HepG2 (cell line): ENCODE measurements at regions not wholly inside any gene's neighbourhood (a gene's known extent, or its start where the extent isn't known, plus 50 kb on each side); places are given as distances from the start of the nearest gene placed in this dataset.

Experiments
- ATAC-seq: fragments of 200-7000 bp; cut with Tn5 transposase; 3 replicates; pipeline ENCODE4 v1.9.1; 2020; ENCODE audit warnings: mild to moderate bottlenecking, moderate library complexity
- BruUV-seq: library from RNA; stranded (reverse); fragments of 400-500 nt; replicated peaks from 2 replicates; lab custom pipeline; 2021; lab: Mats Ljungman, UMichigan
- CTCF ChIA-PET: fragments of 300-600 bp; formaldehyde crosslinking; extraction: SDS; loops from one replicate; lab custom pipeline; 2021; ENCODE audit warnings: low total read pairs, inconsistent platforms, low intra/inter-chr PET ratio; lab: Yijun Ruan, JAX
- POLR2A ChIA-PET: fragments of 350-600 bp; sonication (Branson Sonifier 250); formaldehyde crosslinking; loops from one replicate; lab custom pipeline; 2020; ENCODE audit warnings: antibody characterized with exemption, inconsistent platforms; lab: Yijun Ruan, JAX
- DNase-seq: peaks from one replicate; pipeline ENCODE4 v3.0.0-alpha.2; 2015; ENCODE audit warnings: low spot score
- FAIRE-seq: peaks from 3 replicates; lab custom pipeline; 2011; peaks lifted over from hg19 to GRCh38; lab: Jason Lieb, UNC
- H2AFZ ChIP-seq: one replicate; pipeline ENCODE4 v1.6.1; 2011; ENCODE audit warnings: low read length, inconsistent platforms
- H3K27ac ChIP-seq: fragments of 300-600 bp; 3 replicates; pipeline ENCODE4 v1.8.0; 2011; ENCODE audit warnings: mixed run types, mild to moderate bottlenecking, mixed read lengths, low read length, inconsistent platforms; ENCODE audit not compliant: insufficient read depth; ENCODE audit errors: extremely low read length
- H3K27me3 ChIP-seq, 2 experiments: fragments of 200-600 bp in 1 of 2; 2 replicates in 1 of 2; 3 replicates in 1 of 2; pipeline versions ENCODE4 v1.6.0 to v1.8.0; 2011; ENCODE audit warnings: low read length in 2 of 2, mild to moderate bottlenecking in 2 of 2, moderate library complexity in 2 of 2, inconsistent platforms in 1 of 2; ENCODE audit not compliant: insufficient read depth in 2 of 2, control insufficient read depth in 1 of 2
- H3K36me3 ChIP-seq, 2 experiments: fragments of 200-600 bp in 1 of 2; replicated peaks in 1 of 2; 2 replicates in 1 of 2; 3 replicates in 1 of 2; pipeline versions ENCODE4 v1.5.1 to v1.8.0; 2011; ENCODE audit warnings: low read length in 2 of 2, inconsistent platforms in 1 of 2; ENCODE audit not compliant: insufficient read depth in 2 of 2, control insufficient read depth in 1 of 2
- H3K4me1 ChIP-seq: 2 replicates; pipeline ENCODE4 v1.5.1; 2012; ENCODE audit warnings: low read length, inconsistent platforms; ENCODE audit not compliant: insufficient read depth
- H3K4me2 ChIP-seq: 2 replicates; pipeline ENCODE4 v1.6.0; 2011; ENCODE audit warnings: low read depth, low read length, inconsistent platforms
- H3K4me3 ChIP-seq, 3 experiments: fragments of 200-600 bp in 1 of 3; sonication (generic), shearing (Covaris generic) in 1 of 3; replicated peaks in 1 of 3; 2 replicates each; pipeline ENCODE4 v1.5.1; 2011 to 2016; ENCODE audit warnings: low read length in 3 of 3, inconsistent platforms in 2 of 3, low read depth in 2 of 3, mild to moderate bottlenecking in 2 of 3, control low read depth in 1 of 3, mixed read lengths in 1 of 3; ENCODE audit not compliant: insufficient read depth in 1 of 3
- H3K79me2 ChIP-seq: one replicate; pipeline ENCODE4 v1.6.1; 2011; ENCODE audit warnings: low read length, inconsistent platforms; ENCODE audit not compliant: insufficient read depth
- H3K9ac ChIP-seq: 2 replicates; pipeline ENCODE4 v1.6.0; 2011; ENCODE audit warnings: mild to moderate bottlenecking, low read depth, low read length, inconsistent platforms; ENCODE audit not compliant: insufficient read depth
- H3K9me3 ChIP-seq: 2 replicates; pipeline ENCODE4 v1.5.1; 2012; ENCODE audit warnings: mild to moderate bottlenecking, low read length
- H4K20me1 ChIP-seq: 2 replicates; pipeline ENCODE4 v1.6.0; 2011; ENCODE audit warnings: inconsistent platforms, mild to moderate bottlenecking, low read length, moderate library complexity; ENCODE audit not compliant: insufficient read depth
- ATF7 ChIP-seq, 2 experiments: fragments of 450-650 bp in 1 of 2; sonication (generic) in 1 of 2; formaldehyde crosslinking in 1 of 2; IDR thresholded peaks; 2 replicates each; pipeline versions ENCODE4 v1.4.0 to v1.6.1; 2016 to 2020; ENCODE audit warnings: antibody characterized with exemption in 1 of 2, mild to moderate bottlenecking in 1 of 2, missing genetic modification reagents in 1 of 2
- CEBPB ChIP-seq: IDR thresholded peaks from 2 replicates; pipeline ENCODE4 v1.6.1; 2011; ENCODE audit warnings: low read depth, low read length, improper control_type of control experiment, borderline replicate concordance
- CREB1 ChIP-seq, 2 experiments: fragments of 450-650 bp in 1 of 2; IDR thresholded peaks; 2 replicates each; pipeline ENCODE4 v1.6.1; 2016 to 2017; ENCODE audit warnings: control low read depth in 1 of 2, mild to moderate bottlenecking in 1 of 2, missing compliant biosample characterization in 1 of 2, missing genetic modification characterization in 1 of 2
- FOSL2 ChIP-seq: sonication (generic); formaldehyde crosslinking; IDR thresholded peaks from 2 replicates; pipeline ENCODE4 v1.4.0; 2020; ENCODE audit warnings: missing genetic modification reagents
- FOXA3 ChIP-seq: IDR thresholded peaks from 2 replicates; pipeline ENCODE4 v1.6.1; 2016; ENCODE audit warnings: missing genetic modification reagents, missing compliant biosample characterization
- HNF4A ChIP-seq: sonication (generic); formaldehyde crosslinking; IDR thresholded peaks from 2 replicates; pipeline ENCODE4 v1.4.0; 2020; ENCODE audit warnings: missing genetic modification reagents
- SNAPC2 ChIP-seq: sonication (generic); formaldehyde crosslinking; IDR thresholded peaks from 2 replicates; pipeline ENCODE4 v1.8.1; 2022; ENCODE audit warnings: mild to moderate bottlenecking, missing genetic modification reagents
- ZNF550 ChIP-seq: sonication (generic); formaldehyde crosslinking; IDR thresholded peaks from 2 replicates; pipeline ENCODE4 v1.4.0; 2020; ENCODE audit warnings: mild to moderate bottlenecking, missing genetic modification reagents, borderline replicate concordance
- ZNF644 ChIP-seq: IDR thresholded peaks from 2 replicates; pipeline ENCODE4 v1.6.1; 2016; ENCODE audit warnings: low read depth
- WGBS: methylation state at CpG from one replicate; pipeline ENCODE4 v1.1.6; 2017; ENCODE audit warnings: low lambda C conversion rate; 5-methylcytosine and 5-hydroxymethylcytosine counted together
- in situ Hi-C: cut with HindIII; loops from 2 replicates; pipeline ENCODE4 v1.10.0; 2017; ENCODE audit warnings: low pct_unique_long_range_greater_than_20kb; ENCODE audit not compliant: extremely low pct_ligation_motif_present
- intact Hi-C: fragments of 100-400 bp; cut with micrococcal nuclease; formaldehyde crosslinking; loops from one replicate; pipeline ENCODE4 v1.10.0; 2022; ENCODE audit not compliant: unreplicated experiment

- Histone ChIP-seq H4K20me1 (no peaks in the 10 kb centered on the region), H3K36me3 (no peaks in the 10 kb centered on the region), H3K9ac (no peak overlapping the region), H2AFZ (no peak overlapping the region), H3K27me3 (no peaks in the 10 kb centered on the region), H3K79me2 (no peaks in the 10 kb centered on the region), H3K4me2 (no peak overlapping the region), H3K27ac (no peak overlapping the region), H3K4me1 (no peaks in the 10 kb centered on the region), H3K9me3 (peaks cover 31% of the 10 kb centered on the region), H3K4me3 (no peak overlapping the region)
- FAIRE-seq (no peak), DNase-seq (peak; percentile 12), ATAC-seq (no peak)
- TF ChIP-seq ZNF644 (peak; percentile 78), CEBPB (0 out of 2 replicates have a peak, but pooled peaks have one; percentile 3), CREB1 (IDR thresholded peaks at IDR 0.05) (peak; percentile 57), CREB1 (CRISPR knock-in tag; IDR thresholded peaks at IDR 0.05) (no peak), FOXA3 (CRISPR knock-in tag) (no peak), SNAPC2 (CRISPR knock-in tag) (no peak), ATF7 (IDR thresholded peaks at IDR 0.05) (peak; percentile 87), ATF7 (CRISPR knock-in tag; IDR thresholded peaks at IDR 0.05) (no peak), FOSL2 (0 out of 2 replicates have a peak, but pooled peaks have one; percentile 7), HNF4A (CRISPR knock-in tag) (peak; percentile 37; the same call in 1 of the 2 replicates), ZNF550 (CRISPR knock-in tag) (no peak)
- BruUV-seq: no TSS peak
- ChIA-PET POLR2A (no interaction called here), CTCF (no interaction called here)
- WGBS: 22% methylated on average over 7 of the region's 7 CpGs
- in situ Hi-C loops: no loop called here
- intact Hi-C loops: no loop called here
Observed at GRCh38 chr2:150135223-150135883, 352.1 kb downstream of the RND3 start.
